SK-N-MC (cell line): ENCODE measurements at regions not wholly inside any gene's neighbourhood (a gene's known extent, or its start where the extent isn't known, plus 50 kb on each side); places are given as distances from the start of the nearest gene placed in this dataset.

Source experiments
- FOXP2 ChIP-seq: optimal IDR thresholded peaks from 2 replicates; pipeline ENCODE3; 2011; ENCODE audit warnings: mild to moderate bottlenecking, moderate library complexity; ENCODE audit not compliant: insufficient read depth; ENCODE audit errors: extremely low read length, control extremely low read depth
- POLR2AphosphoS5 ChIP-seq: IDR thresholded peaks from 2 replicates; pipeline ENCODE4 v1.6.1; 2012; ENCODE audit warnings: mild to moderate bottlenecking, low read depth, low read length, borderline replicate concordance

DNA sequence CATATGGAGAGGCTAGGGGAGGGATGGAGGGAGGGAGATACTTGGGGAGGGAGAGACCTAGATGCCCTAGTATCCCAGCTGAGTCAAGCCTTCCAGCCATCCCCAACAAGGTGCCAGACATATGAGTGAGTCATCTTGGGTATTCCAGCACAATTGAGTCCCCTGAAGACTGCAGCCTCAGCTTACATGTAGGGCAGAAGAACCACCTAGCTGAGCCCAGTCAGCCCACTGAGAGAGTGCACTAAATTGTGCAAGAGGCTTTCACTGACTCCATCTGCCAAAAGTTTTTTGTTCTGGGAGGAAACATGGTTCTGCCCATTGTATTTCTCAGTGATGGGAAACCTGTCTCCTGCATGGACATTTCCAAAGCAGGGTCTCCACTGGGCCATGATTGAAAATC lies 76.4 kb downstream of the FOXD2 start:
- no peak for TF ChIP-seq POLR2AphosphoS5
- TF ChIP-seq FOXP2, result no peak
